B cell (primary cell): ENCODE measurements at regions not wholly inside any gene's neighbourhood (a gene's known extent, or its start where the extent isn't known, plus 50 kb on each side); places are given as distances from the start of the nearest gene placed in this dataset.

Source experiments
- ATAC-seq: fragments of 200-7000 bp; cut with Tn5 transposase; one replicate; pipeline ENCODE4 v1.10.0; 2021; ENCODE audit warnings: low read depth, mild to moderate bottlenecking, moderate number of reproducible peaks, moderate library complexity
- CTCF ChIA-PET: fragments of 350-600 bp; sonication (Branson Sonifier 250); formaldehyde crosslinking; loops from one replicate; lab custom pipeline; 2021; ENCODE audit warnings: antibody characterized with exemption, inconsistent platforms; lab: Charles Lee
- POLR2A ChIA-PET: fragments of 350-600 bp; sonication (Branson Sonifier 250); formaldehyde crosslinking; loops from one replicate; lab custom pipeline; 2021; ENCODE audit warnings: antibody characterized with exemption; lab: Charles Lee
- DNase-seq: peaks from one replicate; pipeline ENCODE4 v3.0.0; 2013
- H2AFZ ChIP-seq: 2 replicates; pipeline ENCODE4 v1.6.1; 2012; ENCODE audit warnings: mild to moderate bottlenecking, low read depth, low read length; ENCODE audit not compliant: insufficient read depth, poor library complexity, severe bottlenecking
- H3K27ac ChIP-seq, 2 donors: 1 replicate in 1 of 2; 2 replicates in 1 of 2; pipeline ENCODE4 v1.5.1; 2012 to 2013; ENCODE audit warnings: low read length in 2 of 2, mild to moderate bottlenecking in 2 of 2, moderate library complexity in 1 of 2
- H3K27me3 ChIP-seq, 4 experiments: fragments of 200-600 bp in 1 of 4; sonication (generic) in 1 of 4; replicated peaks in 1 of 4; 1 replicate in 2 of 4; 2 replicates in 2 of 4; pipeline versions ENCODE4 v1.6.1 to v1.7.0; 2013 to 2016; ENCODE audit warnings: low read length in 3 of 4, mild to moderate bottlenecking in 2 of 4, mixed read lengths in 1 of 4, moderate library complexity in 1 of 4; ENCODE audit not compliant: insufficient read depth in 4 of 4, control insufficient read depth in 3 of 4; ENCODE audit errors: control extremely low read depth in 1 of 4
- H3K36me3 ChIP-seq, 2 experiments: replicated peaks in 1 of 2; 1 replicate in 1 of 2; 2 replicates in 1 of 2; pipeline versions ENCODE4 v1.6.1 to v1.7.1; 2013; ENCODE audit warnings: low read length in 1 of 2; ENCODE audit not compliant: insufficient read depth in 2 of 2, control insufficient read depth in 1 of 2; ENCODE audit errors: control extremely low read depth in 1 of 2, extremely low read depth in 1 of 2
- H3K4me1 ChIP-seq, 2 donors: fragments of 200-600 bp in 1 of 2; sonication (generic) in 1 of 2; 1 replicate in 1 of 2; 2 replicates in 1 of 2; pipeline versions ENCODE4 v1.5.1 to v1.6.1; 2013 to 2017; ENCODE audit warnings: low read length in 2 of 2; ENCODE audit not compliant: control insufficient read depth in 2 of 2, insufficient read depth in 2 of 2
- H3K4me2 ChIP-seq: replicated peaks from 2 replicates; pipeline ENCODE3; 2012; ENCODE audit warnings: mild to moderate bottlenecking, low read depth, low read length; ENCODE audit not compliant: poor library complexity, severe bottlenecking
- H3K4me3 ChIP-seq, 5 experiments: fragments of 200-600 bp in 1 of 5; sonication (generic) in 1 of 5; 1 replicate in 3 of 5; 2 replicates in 2 of 5; pipeline versions ENCODE4 v1.5.1 to v1.7.0; 2011 to 2016; ENCODE audit warnings: low read length in 4 of 5, mild to moderate bottlenecking in 4 of 5, low read depth in 2 of 5, control low read depth in 1 of 5, moderate library complexity in 1 of 5; ENCODE audit not compliant: insufficient read depth in 1 of 5; ENCODE audit errors: control extremely low read depth in 1 of 5, extremely low read depth in 1 of 5
- H3K79me2 ChIP-seq: fragments of 200-600 bp; sonication (generic); one replicate; pipeline ENCODE4 v1.6.0; 2016; ENCODE audit warnings: low read length; ENCODE audit not compliant: control insufficient read depth, insufficient read depth
- H3K9ac ChIP-seq: fragments of 200-600 bp; sonication (generic); 2 replicates; pipeline ENCODE4 v1.6.1; 2017; ENCODE audit warnings: mild to moderate bottlenecking, low read length, moderate library complexity
- H3K9me3 ChIP-seq, 3 donors: one replicate each; pipeline versions ENCODE4 v1.6.1 to v1.7.1; 2013; ENCODE audit warnings: low read length in 2 of 3; ENCODE audit not compliant: control insufficient read depth in 2 of 3, insufficient read depth in 1 of 3; ENCODE audit errors: control extremely low read depth in 1 of 3
- H4K20me1 ChIP-seq: 2 replicates; pipeline ENCODE4 v1.6.0; 2012; ENCODE audit warnings: mild to moderate bottlenecking, low read length; ENCODE audit not compliant: insufficient read depth, control insufficient read depth, poor library complexity, severe bottlenecking
- H3K27ac Mint-ChIP-seq: one replicate; pipeline ENCODE4 v1.8.0; 2021; ENCODE audit warnings: mixed read lengths
- H3K27me3 Mint-ChIP-seq: one replicate; pipeline ENCODE4 v1.8.0; 2021; ENCODE audit warnings: mixed read lengths
- H3K4me1 Mint-ChIP-seq: one replicate; pipeline ENCODE4 v1.8.0; 2021; ENCODE audit warnings: mixed read lengths
- H3K4me3 Mint-ChIP-seq: one replicate; pipeline ENCODE4 v1.8.0; 2021; ENCODE audit warnings: mixed read lengths
- H3K9me3 Mint-ChIP-seq: one replicate; pipeline ENCODE4 v1.8.0; 2022; ENCODE audit warnings: mixed read lengths; ENCODE audit not compliant: insufficient read depth
- EZH2 ChIP-seq: IDR thresholded peaks from 2 replicates; pipeline ENCODE4 v1.6.1; 2012; ENCODE audit warnings: borderline replicate concordance, low read depth, mild to moderate bottlenecking, moderate library complexity, low read length; ENCODE audit not compliant: insufficient read depth, poor library complexity, severe bottlenecking
- WGBS: methylation state at CpG from one replicate; pipeline ENCODE4 v1.1.5; 2013; ENCODE audit warnings: missing lambda C conversion rate; ENCODE audit not compliant: insufficient coverage; 5-methylcytosine and 5-hydroxymethylcytosine counted together
- intact Hi-C: fragments of 100-400 bp; cut with micrococcal nuclease; formaldehyde crosslinking; loops from one replicate; pipeline ENCODE4 v1.10.0; 2022
- TF ChIP-seq, protein P1 (sequence below): fragments of 200-600 bp; IDR thresholded peaks from one replicate; pipeline ENCODE4 v1.8.0; 2022; ENCODE audit warnings: antibody characterized with exemption, mild to moderate bottlenecking

DNA sequence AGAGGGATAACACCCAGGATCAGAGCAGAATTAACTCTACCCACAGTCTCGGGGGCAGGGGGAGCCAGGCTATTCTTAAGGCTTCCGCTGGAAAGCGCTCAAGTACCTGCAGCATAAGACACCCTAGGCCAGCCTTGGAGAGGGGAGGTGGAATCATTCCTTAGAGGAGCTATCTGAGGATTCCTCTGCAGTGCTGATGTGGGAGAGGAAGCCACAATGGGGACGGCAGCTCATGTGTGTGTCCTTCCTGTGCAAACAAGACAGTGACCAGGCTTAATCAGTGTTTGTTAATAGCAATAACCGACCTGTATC lies 382.2 kb upstream of the CADM1 start:
- Histone ChIP-seq H3K36me3 (no peaks in the 10 kb centered on the region), H3K27ac (no peak overlapping the region), H3K79me2 (no peaks in the 10 kb centered on the region), H4K20me1 (no peaks in the 10 kb centered on the region), H3K27me3 (peaks cover 0 to 2% (median 0%) of the 10 kb centered on the region in 4 experiments), H3K4me1 (no peaks in the 10 kb centered on the region), H3K9ac (no peak overlapping the region), H3K4me3 (no peak overlapping the region), H3K4me2 (no peak overlapping the region), H3K9me3 (peaks cover 0 to 1% (median 0%) of the 10 kb centered on the region in 3 donors), H2AFZ (no peak overlapping the region)
- CTCF ChIA-PET = no interaction called here
- peaks cover 10% of the 10 kb centered on the region for H3K27me3 Mint-ChIP-seq
- intact Hi-C loops = no loop called here
- peaks cover 3% of the 10 kb centered on the region for H3K9me3 Mint-ChIP-seq
- POLR2A ChIA-PET = no interaction called here
- H3K4me3 Mint-ChIP-seq = no peak overlapping the region
- no peak for TF ChIP-seq EZH2
- TF ChIP-seq, protein P1, sequence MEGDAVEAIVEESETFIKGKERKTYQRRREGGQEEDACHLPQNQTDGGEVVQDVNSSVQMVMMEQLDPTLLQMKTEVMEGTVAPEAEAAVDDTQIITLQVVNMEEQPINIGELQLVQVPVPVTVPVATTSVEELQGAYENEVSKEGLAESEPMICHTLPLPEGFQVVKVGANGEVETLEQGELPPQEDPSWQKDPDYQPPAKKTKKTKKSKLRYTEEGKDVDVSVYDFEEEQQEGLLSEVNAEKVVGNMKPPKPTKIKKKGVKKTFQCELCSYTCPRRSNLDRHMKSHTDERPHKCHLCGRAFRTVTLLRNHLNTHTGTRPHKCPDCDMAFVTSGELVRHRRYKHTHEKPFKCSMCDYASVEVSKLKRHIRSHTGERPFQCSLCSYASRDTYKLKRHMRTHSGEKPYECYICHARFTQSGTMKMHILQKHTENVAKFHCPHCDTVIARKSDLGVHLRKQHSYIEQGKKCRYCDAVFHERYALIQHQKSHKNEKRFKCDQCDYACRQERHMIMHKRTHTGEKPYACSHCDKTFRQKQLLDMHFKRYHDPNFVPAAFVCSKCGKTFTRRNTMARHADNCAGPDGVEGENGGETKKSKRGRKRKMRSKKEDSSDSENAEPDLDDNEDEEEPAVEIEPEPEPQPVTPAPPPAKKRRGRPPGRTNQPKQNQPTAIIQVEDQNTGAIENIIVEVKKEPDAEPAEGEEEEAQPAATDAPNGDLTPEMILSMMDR = no peak
- DNase-seq (no peak), ATAC-seq (no peak)
- WGBS = 100% methylated on average over 2 of the region's 5 CpGs
- no peak overlapping the region for H3K27ac Mint-ChIP-seq
- H3K4me1 Mint-ChIP-seq = no peaks in the 10 kb centered on the region

DNA sequence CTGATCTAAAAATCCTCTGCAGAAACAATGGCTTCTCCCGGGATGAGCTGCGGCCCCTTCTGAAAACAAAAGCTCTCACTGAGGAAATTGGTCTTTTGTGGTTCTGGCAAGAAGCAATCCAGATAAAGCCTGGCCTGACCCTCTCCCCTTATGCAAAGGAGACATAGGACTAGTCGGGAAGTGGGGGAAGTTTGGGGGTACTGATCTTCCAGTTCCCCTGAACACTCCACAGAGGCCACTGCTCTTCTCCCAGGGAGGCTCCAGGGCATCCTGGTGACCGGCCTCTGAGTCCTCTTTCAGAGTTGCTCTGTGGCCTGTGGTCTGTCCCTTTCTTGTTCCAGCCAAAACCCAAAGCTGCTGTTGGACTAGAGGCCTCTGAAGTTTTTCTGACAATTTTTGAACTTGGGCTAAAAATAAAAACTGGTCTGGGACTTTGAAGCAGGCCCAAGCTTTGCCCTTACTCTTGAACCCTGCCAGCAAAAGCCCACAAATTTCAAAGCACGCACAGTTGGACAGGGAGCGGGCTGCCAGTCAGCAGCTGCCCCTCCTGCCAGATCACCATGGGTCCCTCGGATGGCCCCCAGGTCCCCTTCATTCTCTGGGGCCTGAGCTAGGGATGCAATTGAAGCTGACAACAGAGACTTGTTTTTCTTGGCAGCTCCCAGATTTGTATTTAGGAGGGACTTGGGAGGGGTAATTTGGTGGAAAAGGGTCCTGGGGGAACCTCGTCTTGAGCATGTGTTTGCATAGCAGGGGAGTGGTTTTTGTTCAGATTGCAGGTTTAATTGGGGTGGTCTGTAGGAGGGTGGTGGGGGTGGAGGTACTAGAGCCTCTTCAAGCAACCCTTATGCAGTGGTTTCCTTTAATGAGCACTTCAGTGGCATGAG lies 381.6 kb upstream of the CADM1 start:
- POLR2A ChIA-PET = no interaction called here
- H3K4me1 Mint-ChIP-seq = no peaks in the 10 kb centered on the region
- Histone ChIP-seq H3K79me2 (no peaks in the 10 kb centered on the region), H3K4me3 (no peak overlapping the region), H3K4me2 (no peak overlapping the region), H4K20me1 (no peaks in the 10 kb centered on the region), H2AFZ (no peak overlapping the region), H3K9me3 (peaks cover 0 to 6% (median 0%) of the 10 kb centered on the region in 3 donors), H3K4me1 (no peaks in the 10 kb centered on the region), H3K36me3 (no peaks in the 10 kb centered on the region), H3K27me3 (peaks cover 0 to 2% (median 0%) of the 10 kb centered on the region in 4 experiments), H3K9ac (no peak overlapping the region), H3K27ac (no peak overlapping the region)
- no peak for DNase-seq
- H3K27ac Mint-ChIP-seq = no peak overlapping the region
- H3K9me3 Mint-ChIP-seq = peaks cover 3% of the 10 kb centered on the region
- intact Hi-C loops = no loop called here
- peaks cover 10% of the 10 kb centered on the region for H3K27me3 Mint-ChIP-seq
- CTCF ChIA-PET = no interaction called here
- TF ChIP-seq, protein P1 = no peak
- TF ChIP-seq EZH2 = no peak
- WGBS = 97% methylated on average over 7 of the region's 8 CpGs
- no peak overlapping the region for H3K4me3 Mint-ChIP-seq
- no peak for ATAC-seq
